ENCODE measurements at regions not wholly inside any gene's neighbourhood (a gene's known extent, or its start where the extent isn't known, plus 50 kb on each side); places are given as distances from the start of the nearest gene placed in this dataset.

GRCh38 chr11:120031156-120031555 lies 106.8 kb downstream of the TRIM29 start:
- Histone ChIP-seq H3K9me3 (ENCODE audit: control insufficient read depth, low read length) (no peaks in the 10 kb centered on the region), H3K4me1 (no peaks in the 10 kb centered on the region), H3K79me2 (no peaks in the 10 kb centered on the region), H3K36me3 (ENCODE audit: control insufficient read depth, insufficient read depth, low read length) (no peaks in the 10 kb centered on the region), H3K4me2 (ENCODE audit: low read length) (no peak overlapping the region), H3K27ac (no peak overlapping the region), H2AFZ (no peak overlapping the region), H3K27me3 (ENCODE audit: control insufficient read depth, insufficient read depth, low read length) (no peaks in the 10 kb centered on the region), H3K4me3 (ENCODE audit: low read depth, low read length) (no peak overlapping the region), H3K9ac (no peak overlapping the region)
- no peak for TF ChIP-seq CTCF (IDR thresholded peaks at IDR 0.05)

GRCh38 chr11:120030411-120030810 lies 107.5 kb downstream of the TRIM29 start:
- H3K9ac ChIP-seq = no peak overlapping the region
- H3K79me2 ChIP-seq = no peaks in the 10 kb centered on the region
- TF ChIP-seq CTCF (IDR thresholded peaks at IDR 0.05) = no peak
- H3K27ac ChIP-seq = no peak overlapping the region
- H3K27me3 ChIP-seq (ENCODE audit: control insufficient read depth, insufficient read depth, low read length) = no peaks in the 10 kb centered on the region
- H3K4me3 ChIP-seq (ENCODE audit: low read depth, low read length) = no peak overlapping the region
- H3K4me2 ChIP-seq (ENCODE audit: low read length) = no peak overlapping the region
- H2AFZ ChIP-seq = no peak overlapping the region
- no peaks in the 10 kb centered on the region for H3K9me3 ChIP-seq (ENCODE audit: control insufficient read depth, low read length)
- H3K4me1 ChIP-seq = no peaks in the 10 kb centered on the region
- H3K36me3 ChIP-seq (ENCODE audit: control insufficient read depth, insufficient read depth, low read length) = no peaks in the 10 kb centered on the region

GRCh38 chr11:120029321-120029720 lies 108.6 kb downstream of the TRIM29 start:
- TF ChIP-seq CTCF (IDR thresholded peaks at IDR 0.05) = no peak
- Histone ChIP-seq H2AFZ (no peak overlapping the region), H3K79me2 (no peaks in the 10 kb centered on the region)

GRCh38 chr11:120028897-120029258 lies 109.0 kb downstream of the TRIM29 start:
- Histone ChIP-seq H3K9me3 (ENCODE audit: control insufficient read depth, low read length) (no peaks in the 10 kb centered on the region), H3K4me2 (ENCODE audit: low read length) (no peak overlapping the region), H3K27ac (no peak overlapping the region), H3K4me3 (ENCODE audit: low read depth, low read length) (no peak overlapping the region), H3K9ac (no peak overlapping the region), H2AFZ (no peak overlapping the region), H3K27me3 (ENCODE audit: control insufficient read depth, insufficient read depth, low read length) (no peaks in the 10 kb centered on the region), H3K4me1 (no peaks in the 10 kb centered on the region), H3K36me3 (ENCODE audit: control insufficient read depth, insufficient read depth, low read length) (no peaks in the 10 kb centered on the region), H3K79me2 (no peaks in the 10 kb centered on the region)
- no peak for TF ChIP-seq CTCF (IDR thresholded peaks at IDR 0.05)

More at GRCh38 chr11:120029321-120029720, 108.6 kb downstream of the TRIM29 start:
- H3K27ac ChIP-seq = no peak overlapping the region
- no peak overlapping the region for H3K4me2 ChIP-seq (ENCODE audit: low read length)
- H3K9me3 ChIP-seq (ENCODE audit: control insufficient read depth, low read length) = no peaks in the 10 kb centered on the region
- H3K27me3 ChIP-seq (ENCODE audit: control insufficient read depth, insufficient read depth, low read length) = no peaks in the 10 kb centered on the region
- H3K9ac ChIP-seq = no peak overlapping the region
- H3K36me3 ChIP-seq (ENCODE audit: control insufficient read depth, insufficient read depth, low read length) = no peaks in the 10 kb centered on the region
- no peak overlapping the region for H3K4me3 ChIP-seq (ENCODE audit: low read depth, low read length)
- H3K4me1 ChIP-seq = no peaks in the 10 kb centered on the region

- Histone ChIP-seq H3K36me3 (ENCODE audit: control insufficient read depth, insufficient read depth, low read length) (no peaks in the 10 kb centered on the region), H3K9ac (no peak overlapping the region), H3K4me2 (ENCODE audit: low read length) (no peak overlapping the region), H3K9me3 (ENCODE audit: control insufficient read depth, low read length) (no peaks in the 10 kb centered on the region), H2AFZ (no peak overlapping the region), H3K4me1 (no peaks in the 10 kb centered on the region), H3K4me3 (ENCODE audit: low read depth, low read length) (no peak overlapping the region), H3K27ac (no peak overlapping the region), H3K27me3 (ENCODE audit: control insufficient read depth, insufficient read depth, low read length) (no peaks in the 10 kb centered on the region), H3K79me2 (no peaks in the 10 kb centered on the region)
- no peak for TF ChIP-seq CTCF (IDR thresholded peaks at IDR 0.05)
Measured at GRCh38 chr11:120028181-120028896, 109.6 kb downstream of the TRIM29 start.

Measured in parathyroid adenoma (tissue), 2 donors.